Stomach (tissue), 4 donors: ENCODE measurements at regions not wholly inside any gene's neighbourhood (a gene's known extent, or its start where the extent isn't known, plus 50 kb on each side); places are given as distances from the start of the nearest gene placed in this dataset.

Source experiments
- EP300 ChIP-seq: sonication (generic); formaldehyde crosslinking; IDR thresholded peaks from one replicate; pipeline ENCODE4 v1.6.1; 2017; ENCODE audit warnings: antibody characterized with exemption
- TF ChIP-seq, protein P1 (sequence below), 7 experiments: fragments of 450-650 bp in 4 of 7; fragments of 200-600 bp in 3 of 7; sonication (generic) in 3 of 7; IDR thresholded peaks; one replicate each; pipeline ENCODE4 v1.5.1; 2016 to 2019; ENCODE audit warnings: antibody characterized with exemption in 7 of 7, control low read depth in 2 of 7, mild to moderate bottlenecking in 1 of 7

DNA sequence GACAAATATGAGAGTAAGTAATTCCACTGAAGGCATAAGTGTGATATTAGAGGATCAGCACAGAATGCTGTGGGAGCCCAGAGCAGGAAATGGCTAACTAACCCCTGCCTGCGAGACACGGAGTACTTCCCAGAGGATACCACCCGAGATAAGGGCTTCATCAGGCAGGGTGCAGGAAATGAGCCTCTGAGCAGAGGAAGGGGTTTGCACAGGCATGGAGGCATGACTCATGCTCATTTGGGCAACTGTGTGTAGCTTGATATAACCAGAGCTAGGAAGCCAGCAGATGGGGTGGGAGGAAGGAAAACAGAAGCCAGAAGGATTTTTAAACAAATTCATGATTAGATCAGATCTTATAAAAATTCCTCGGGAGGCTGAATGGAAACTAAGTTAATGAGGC is 70.0 kb upstream of the TSPAN5 start:
- TF ChIP-seq, protein P1, sequence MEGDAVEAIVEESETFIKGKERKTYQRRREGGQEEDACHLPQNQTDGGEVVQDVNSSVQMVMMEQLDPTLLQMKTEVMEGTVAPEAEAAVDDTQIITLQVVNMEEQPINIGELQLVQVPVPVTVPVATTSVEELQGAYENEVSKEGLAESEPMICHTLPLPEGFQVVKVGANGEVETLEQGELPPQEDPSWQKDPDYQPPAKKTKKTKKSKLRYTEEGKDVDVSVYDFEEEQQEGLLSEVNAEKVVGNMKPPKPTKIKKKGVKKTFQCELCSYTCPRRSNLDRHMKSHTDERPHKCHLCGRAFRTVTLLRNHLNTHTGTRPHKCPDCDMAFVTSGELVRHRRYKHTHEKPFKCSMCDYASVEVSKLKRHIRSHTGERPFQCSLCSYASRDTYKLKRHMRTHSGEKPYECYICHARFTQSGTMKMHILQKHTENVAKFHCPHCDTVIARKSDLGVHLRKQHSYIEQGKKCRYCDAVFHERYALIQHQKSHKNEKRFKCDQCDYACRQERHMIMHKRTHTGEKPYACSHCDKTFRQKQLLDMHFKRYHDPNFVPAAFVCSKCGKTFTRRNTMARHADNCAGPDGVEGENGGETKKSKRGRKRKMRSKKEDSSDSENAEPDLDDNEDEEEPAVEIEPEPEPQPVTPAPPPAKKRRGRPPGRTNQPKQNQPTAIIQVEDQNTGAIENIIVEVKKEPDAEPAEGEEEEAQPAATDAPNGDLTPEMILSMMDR (IDR thresholded peaks at IDR 0.05), result no peak
- TF ChIP-seq EP300, result no peak
